ENCODE measurements at regions not wholly inside any gene's neighbourhood (a gene's known extent, or its start where the extent isn't known, plus 50 kb on each side); places are given as distances from the start of the nearest gene placed in this dataset.

DNA sequence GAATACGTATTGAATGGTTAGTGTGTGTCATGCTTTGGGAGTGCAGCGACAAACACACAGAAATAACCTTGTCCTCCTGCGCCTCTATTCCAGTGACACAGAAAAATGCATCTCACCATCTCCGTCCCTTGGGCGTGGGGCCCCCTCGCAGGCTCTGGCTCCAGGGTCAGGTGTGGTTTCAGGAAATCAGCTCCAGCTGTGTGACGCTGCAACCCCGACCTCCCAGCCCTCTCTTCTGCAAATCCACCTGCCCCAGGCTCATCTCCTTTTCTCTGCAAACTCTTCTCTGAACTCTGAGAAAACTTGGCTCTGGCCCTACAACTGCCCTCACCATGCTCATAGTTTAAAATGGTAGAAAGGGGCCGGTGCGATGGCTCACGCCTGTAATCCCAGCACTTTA lies 51.3 kb upstream of the ZNF536 start:
- in situ Hi-C loops (cut with MboI; ENCODE audit: low pct_unique_long_range_greater_than_20kb, low sequenced_read_pairs): no loop called here

More for the DNA sequence above, 51.3 kb upstream of the ZNF536 start:
- DNase-seq: no peak

Data from KBM-7 (cell line).